SIG-M5 (cell line): ENCODE measurements at regions not wholly inside any gene's neighbourhood (a gene's known extent, or its start where the extent isn't known, plus 50 kb on each side); places are given as distances from the start of the nearest gene placed in this dataset.

ENCODE experiments used
- DNase-seq: peaks from one replicate; lab custom pipeline; 2025; lab: John Stamatoyannopoulos, UW

- DNase-seq: no peak
Observed at GRCh38 chr13:73251626-73252265, 192.9 kb downstream of the KLF5 start.

- DNase-seq: no peak
Observed at GRCh38 chr13:73250061-73250460, 191.3 kb downstream of the KLF5 start.

- no peak for DNase-seq
Observed at GRCh38 chr13:73248711-73249580, 190.1 kb downstream of the KLF5 start.

GRCh38 chr13:73248154-73248553, 189.3 kb downstream of the KLF5 start:
- no peak for DNase-seq

GRCh38 chr13:73245246-73245645, 186.4 kb downstream of the KLF5 start:
- no peak for DNase-seq

- DNase-seq: no peak
Observed at GRCh38 chr13:73244467-73244866, 185.7 kb downstream of the KLF5 start.

GRCh38 chr13:73242515-73243015, 183.8 kb downstream of the KLF5 start:
- no peak for DNase-seq

GRCh38 chr13:73240193-73240592, 181.4 kb downstream of the KLF5 start:
- no peak for DNase-seq

GRCh38 chr13:73235385-73235784, 176.6 kb downstream of the KLF5 start:
- DNase-seq: no peak

- no peak for DNase-seq
Observed at GRCh38 chr13:73231471-73231870, 172.7 kb downstream of the KLF5 start.

- no peak for DNase-seq
Observed at GRCh38 chr13:73230716-73231115, 171.9 kb downstream of the KLF5 start.

GRCh38 chr13:73228546-73228945, 169.7 kb downstream of the KLF5 start:
- DNase-seq: no peak

- DNase-seq: no peak
Observed at GRCh38 chr13:73225990-73226389, 167.2 kb downstream of the KLF5 start.

- DNase-seq: peak; percentile 61
Observed at GRCh38 chr13:73224703-73225102, 165.9 kb downstream of the KLF5 start.

- no peak for DNase-seq
Observed at GRCh38 chr13:73223372-73223781, 164.6 kb downstream of the KLF5 start.

- DNase-seq: no peak
Observed at GRCh38 chr13:73222627-73223305, 164.0 kb downstream of the KLF5 start.

- DNase-seq: no peak
Observed at GRCh38 chr13:73220966-73221720, 162.3 kb downstream of the KLF5 start.

GRCh38 chr13:73218181-73218580, 159.4 kb downstream of the KLF5 start:
- no peak for DNase-seq

GRCh38 chr13:73216381-73216831, 157.6 kb downstream of the KLF5 start:
- no peak for DNase-seq

- DNase-seq: no peak
Observed at GRCh38 chr13:73215823-73216222, 157.0 kb downstream of the KLF5 start.

GRCh38 chr13:73212482-73212881, 153.7 kb downstream of the KLF5 start:
- DNase-seq: no peak
